ENCODE measurements at regions not wholly inside any gene's neighbourhood (a gene's known extent, or its start where the extent isn't known, plus 50 kb on each side); places are given as distances from the start of the nearest gene placed in this dataset.

- no peak for TF ChIP-seq CTCF (IDR thresholded peaks at IDR 0.05; ENCODE audit: borderline replicate concordance, extremely low read depth, low read length, poor library complexity, severe bottlenecking)
- TF ChIP-seq EZH2 (IDR thresholded peaks at IDR 0.05; ENCODE audit: borderline replicate concordance, low read depth, low read length, severe bottlenecking) = no peak
Observed at GRCh38 chr7:10604128-10604527, 369.5 kb upstream of the PHF14 start.
